Right lobe of liver (tissue), 6 donors: ENCODE measurements at regions not wholly inside any gene's neighbourhood (a gene's known extent, or its start where the extent isn't known, plus 50 kb on each side); places are given as distances from the start of the nearest gene placed in this dataset.

Experiments
- ATAC-seq, 4 donors: fragments of 200-7000 bp; cut with Tn5 transposase; one replicate each; pipeline ENCODE4 v1.9.1; 2020; ENCODE audit warnings: mild to moderate bottlenecking in 4 of 4, moderate library complexity in 4 of 4
- DNase-seq, 3 donors: peaks; one replicate each; pipeline ENCODE4 v3.0.0-alpha.2; 2020
- H3K27ac ChIP-seq, 3 donors: fragments of 200-600 bp; one replicate each; pipeline ENCODE4 v1.8.0; 2022
- H3K27me3 ChIP-seq, 2 donors: fragments of 200-600 bp; one replicate each; pipeline ENCODE4 v1.8.0; 2022
- H3K36me3 ChIP-seq, 4 donors: fragments of 200-600 bp; sonication (generic) in 1 of 4; one replicate each; pipeline versions ENCODE4 v1.5.1 to v1.8.0; 2017 to 2022; ENCODE audit warnings: control low read depth in 1 of 4
- H3K4me1 ChIP-seq, 4 donors: fragments of 200-600 bp; sonication (generic) in 1 of 4; one replicate each; pipeline versions ENCODE4 v1.5.1 to v1.8.0; 2017 to 2022; ENCODE audit warnings: control low read depth in 1 of 4
- H3K4me3 ChIP-seq, 3 donors: fragments of 200-600 bp; one replicate each; pipeline ENCODE4 v1.8.0; 2022
- H3K9me3 ChIP-seq, 4 donors: fragments of 200-600 bp; sonication (generic) in 1 of 4; one replicate each; pipeline versions ENCODE4 v1.5.1 to v1.8.0; 2017 to 2022; ENCODE audit warnings: control low read depth in 1 of 4
- POLR2A ChIP-seq: fragments of 450-650 bp; IDR thresholded peaks from one replicate; pipeline ENCODE4 v1.6.1; 2017; ENCODE audit warnings: antibody characterized with exemption, mild to moderate bottlenecking
- WGBS: methylation state at CpG from one replicate; pipeline ENCODE4 v1.1.6; 2018; ENCODE audit warnings: low coverage, low lambda C conversion rate; ENCODE audit not compliant: insufficient coverage; ENCODE audit errors: missing lambda C conversion rate; 5-methylcytosine and 5-hydroxymethylcytosine counted together
- intact Hi-C, 2 donors: fragments of 100-400 bp; cut with DNase I; formaldehyde crosslinking; loops; one replicate each; pipeline versions ENCODE4 v1.11.2 to v1.14.1; 2022
- TF ChIP-seq, protein P1 (sequence below), 4 donors: fragments of 200-600 bp in 3 of 4; fragments of 450-650 bp in 1 of 4; IDR thresholded peaks; one replicate each; pipeline versions ENCODE4 v1.5.1 to v1.8.0; 2016 to 2022; ENCODE audit warnings: antibody characterized with exemption in 4 of 4, mild to moderate bottlenecking in 2 of 4
- donor health status: DM: no; HTN: yes; CAD: no.
- donor health status: DM: no; HTN: no; CAD: no.
- donor health status: DM: no; HTN: no; CAD: no.
- donor health status: DM: no; HTN: yes; CAD: no.
- donor health status: DM: no; HTN: yes; CAD: no.

DNA sequence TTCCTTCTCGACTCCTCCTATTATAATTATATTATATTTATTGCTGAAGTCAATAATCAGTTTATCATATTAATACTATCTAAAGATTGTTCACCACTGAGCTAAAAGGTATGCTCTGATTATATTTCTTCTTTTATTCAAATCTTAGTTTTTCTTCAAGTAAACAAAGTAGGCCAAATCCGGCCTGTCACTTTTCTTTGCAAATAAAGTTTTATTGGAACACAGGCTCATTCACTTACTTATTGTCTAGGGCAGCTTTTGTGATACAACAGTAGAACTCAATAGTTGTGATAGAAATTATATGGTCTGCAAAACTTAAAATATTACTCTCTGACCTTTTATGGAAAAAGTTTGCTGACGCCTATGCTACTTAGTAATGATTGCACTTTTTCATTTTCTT is 92.4 kb upstream of the DNAJC19 start:
- Histone ChIP-seq H3K4me3 (no peak overlapping the region), H3K27ac (no peak overlapping the region), H3K4me1 (no peaks in the 10 kb centered on the region), H3K36me3 (no peaks in the 10 kb centered on the region), H3K9me3 (no peaks in the 10 kb centered on the region), H3K27me3 (no peaks in the 10 kb centered on the region)
- ATAC-seq (no peak), DNase-seq (no peak)
- intact Hi-C loops = no loop called here
- 81% methylated on average over 3 of the region's 3 CpGs for WGBS
- no peak for TF ChIP-seq POLR2A
- TF ChIP-seq, protein P1, sequence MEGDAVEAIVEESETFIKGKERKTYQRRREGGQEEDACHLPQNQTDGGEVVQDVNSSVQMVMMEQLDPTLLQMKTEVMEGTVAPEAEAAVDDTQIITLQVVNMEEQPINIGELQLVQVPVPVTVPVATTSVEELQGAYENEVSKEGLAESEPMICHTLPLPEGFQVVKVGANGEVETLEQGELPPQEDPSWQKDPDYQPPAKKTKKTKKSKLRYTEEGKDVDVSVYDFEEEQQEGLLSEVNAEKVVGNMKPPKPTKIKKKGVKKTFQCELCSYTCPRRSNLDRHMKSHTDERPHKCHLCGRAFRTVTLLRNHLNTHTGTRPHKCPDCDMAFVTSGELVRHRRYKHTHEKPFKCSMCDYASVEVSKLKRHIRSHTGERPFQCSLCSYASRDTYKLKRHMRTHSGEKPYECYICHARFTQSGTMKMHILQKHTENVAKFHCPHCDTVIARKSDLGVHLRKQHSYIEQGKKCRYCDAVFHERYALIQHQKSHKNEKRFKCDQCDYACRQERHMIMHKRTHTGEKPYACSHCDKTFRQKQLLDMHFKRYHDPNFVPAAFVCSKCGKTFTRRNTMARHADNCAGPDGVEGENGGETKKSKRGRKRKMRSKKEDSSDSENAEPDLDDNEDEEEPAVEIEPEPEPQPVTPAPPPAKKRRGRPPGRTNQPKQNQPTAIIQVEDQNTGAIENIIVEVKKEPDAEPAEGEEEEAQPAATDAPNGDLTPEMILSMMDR (IDR thresholded peaks at IDR 0.05) = no peak

DNA sequence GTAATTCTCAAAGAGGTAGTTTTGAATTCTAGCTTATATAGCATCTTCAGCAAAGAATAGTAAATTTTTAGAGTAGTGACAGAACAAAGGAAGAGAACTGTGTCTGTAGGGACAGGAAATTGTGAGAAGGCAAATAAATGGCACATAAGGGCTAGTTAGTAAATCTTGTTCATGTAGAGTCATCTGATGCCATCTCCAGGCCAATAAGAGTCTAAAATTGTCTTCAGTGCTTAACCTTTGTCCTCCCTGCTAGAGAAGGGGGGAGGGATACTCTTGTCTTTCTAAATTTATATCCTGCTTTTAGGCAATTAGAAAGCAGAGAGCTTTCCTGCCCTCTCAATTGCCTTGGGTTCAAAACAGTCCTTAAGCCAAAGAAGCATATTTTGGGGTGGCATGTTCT is 87.0 kb upstream of the DNAJC19 start:
- Histone ChIP-seq H3K36me3 (no peaks in the 10 kb centered on the region), H3K9me3 (no peaks in the 10 kb centered on the region), H3K4me1 (peaks cover 0 to 7% (median 0%) of the 10 kb centered on the region in 4 donors), H3K27me3 (no peaks in the 10 kb centered on the region), H3K4me3 (no peak overlapping the region), H3K27ac (no peak overlapping the region)
- TF ChIP-seq, protein P1 (IDR thresholded peaks at IDR 0.05) = peak in 2 of 4 donors; percentile 5 to 44
- TF ChIP-seq POLR2A = no peak
- ATAC-seq (peak; percentile 50 to 96 (median 64)), DNase-seq (no peak)
- intact Hi-C loops = no loop called here

DNA sequence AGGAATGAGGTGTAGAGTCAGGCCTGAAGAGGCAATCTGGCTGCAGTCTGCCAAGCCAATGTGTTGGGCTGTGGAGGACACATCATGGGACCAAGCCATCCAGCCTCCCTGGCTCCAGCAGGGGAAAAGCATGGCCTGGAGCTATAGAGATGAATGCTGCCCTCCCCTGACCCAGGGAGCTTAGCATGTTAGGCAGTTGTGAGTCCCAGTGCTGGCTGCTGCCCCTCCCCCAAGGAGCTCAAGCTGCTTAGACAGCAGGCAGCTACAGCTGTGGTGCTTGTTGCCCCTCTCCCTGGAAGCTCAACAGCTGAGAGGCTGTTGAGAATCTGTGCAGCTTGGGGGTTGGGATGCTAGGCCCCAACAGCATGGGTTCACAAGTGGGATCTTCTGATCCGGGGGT is 85.6 kb upstream of the DNAJC19 start:
- no peak for TF ChIP-seq POLR2A
- TF ChIP-seq, protein P1 (IDR thresholded peaks at IDR 0.05) = no peak

DNA sequence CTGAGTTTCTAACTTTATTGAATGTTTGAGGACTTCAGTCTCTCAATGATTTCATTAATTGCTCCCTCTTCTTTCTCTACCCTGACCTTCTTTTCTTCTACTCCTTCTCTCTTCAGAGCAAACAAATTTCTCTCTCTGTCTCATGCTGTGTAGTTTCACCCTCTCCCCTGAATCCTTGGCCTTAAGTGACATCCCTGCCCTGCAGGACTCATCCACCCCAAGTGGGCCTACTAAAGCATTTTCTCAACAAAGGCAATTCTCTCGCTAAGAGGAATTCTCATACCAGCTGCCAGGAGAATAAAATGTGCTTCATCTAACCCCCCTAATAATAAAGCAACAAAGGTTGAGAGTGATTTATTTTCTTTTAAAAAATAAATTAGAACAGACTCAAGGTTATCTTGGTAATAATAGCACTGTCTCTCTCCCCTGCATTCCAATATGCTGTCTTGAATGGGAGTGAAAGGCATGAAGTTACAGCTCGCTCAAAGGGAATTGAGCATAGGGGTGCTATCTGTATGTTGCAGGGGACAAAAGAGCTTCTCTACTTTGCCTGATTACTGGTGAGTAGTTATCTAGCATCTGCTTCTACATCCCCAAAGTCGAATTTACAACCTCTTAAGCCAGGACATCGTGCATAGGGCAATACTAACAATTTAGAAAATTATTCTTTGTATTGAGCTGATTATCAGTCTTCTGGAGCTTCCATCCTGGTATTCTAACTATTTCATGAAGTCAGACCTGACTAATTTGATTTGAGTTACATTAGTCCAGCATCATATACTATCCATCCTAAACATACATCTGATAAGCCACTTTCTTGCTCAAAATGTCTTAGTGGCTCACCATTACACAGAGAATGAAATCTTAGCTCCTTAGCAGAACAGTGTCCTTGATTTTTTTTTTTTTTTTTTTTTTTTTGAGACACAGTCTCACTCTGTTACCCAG is 76.9 kb upstream of the DNAJC19 start:
- DNase-seq = no peak
- no peak overlapping the region for H3K27ac ChIP-seq
- H3K27me3 ChIP-seq = no peaks in the 10 kb centered on the region
- WGBS = 68% methylated on average over 4 of the region's 4 CpGs
- H3K36me3 ChIP-seq = no peaks in the 10 kb centered on the region
- ATAC-seq = no peak
- H3K4me3 ChIP-seq = no peak overlapping the region
- H3K9me3 ChIP-seq = no peaks in the 10 kb centered on the region
- H3K4me1 ChIP-seq = no peaks in the 10 kb centered on the region
- TF ChIP-seq, protein P1 (IDR thresholded peaks at IDR 0.05) = no peak
- no peak for TF ChIP-seq POLR2A
- intact Hi-C loops = no loop called here

More for the DNA sequence above, 85.6 kb upstream of the DNAJC19 start:
- intact Hi-C loops = no loop called here
- no peaks in the 10 kb centered on the region for H3K36me3 ChIP-seq
- H3K4me1 ChIP-seq = peaks cover 0 to 7% (median 0%) of the 10 kb centered on the region in 4 donors
- WGBS = no CpG with 5 or more reads among the region's 1 CpG
- DNase-seq (no peak), ATAC-seq (no peak)
- H3K4me3 ChIP-seq = no peak overlapping the region
- H3K27ac ChIP-seq = no peak overlapping the region
- H3K27me3 ChIP-seq = no peaks in the 10 kb centered on the region
- no peaks in the 10 kb centered on the region for H3K9me3 ChIP-seq
